DOHH2 (cell line): ENCODE measurements at regions not wholly inside any gene's neighbourhood (a gene's known extent, or its start where the extent isn't known, plus 50 kb on each side); places are given as distances from the start of the nearest gene placed in this dataset.

Source experiments
- H3F3A ChIP-seq: fragments of 200-600 bp; sonication (generic), shearing (Covaris generic); 2 replicates; pipeline ENCODE4 v1.6.0; 2016; ENCODE audit warnings: antibody characterized with exemption, mild to moderate bottlenecking; ENCODE audit not compliant: control insufficient read depth, insufficient read depth
- H3K27ac ChIP-seq: fragments of 200-600 bp; sonication (generic); 2 replicates; pipeline ENCODE4 v1.5.1; 2014; ENCODE audit warnings: low read depth, mild to moderate bottlenecking, low read length, moderate library complexity
- H3K27me3 ChIP-seq: fragments of 200-600 bp; sonication (generic); 2 replicates; pipeline ENCODE4 v1.6.1; 2014; ENCODE audit warnings: mild to moderate bottlenecking, low read length, mixed read lengths; ENCODE audit not compliant: control insufficient read depth
- H3K36me3 ChIP-seq: fragments of 200-600 bp; sonication (generic); 2 replicates; pipeline ENCODE4 v1.6.1; 2014; ENCODE audit warnings: mild to moderate bottlenecking, low read length, moderate library complexity, mixed read lengths; ENCODE audit not compliant: control insufficient read depth
- H3K4me1 ChIP-seq: fragments of 200-600 bp; sonication (generic); 2 replicates; pipeline ENCODE4 v1.6.1; 2014; ENCODE audit warnings: mild to moderate bottlenecking, low read length, mixed read lengths; ENCODE audit not compliant: control insufficient read depth
- H3K4me2 ChIP-seq: fragments of 200-600 bp; sonication (generic); 2 replicates; pipeline ENCODE4 v1.6.0; 2014; ENCODE audit warnings: mild to moderate bottlenecking, low read length, moderate library complexity
- H3K4me3 ChIP-seq: fragments of 200-600 bp; sonication (generic); 2 replicates; pipeline ENCODE4 v1.5.1; 2014; ENCODE audit warnings: mild to moderate bottlenecking, low read length, mixed read lengths
- H3K79me2 ChIP-seq: fragments of 200-600 bp; sonication (generic); 2 replicates; pipeline ENCODE4 v1.6.1; 2014; ENCODE audit warnings: mild to moderate bottlenecking, low read length, mixed read lengths; ENCODE audit not compliant: control insufficient read depth
- H3K9me2 ChIP-seq: fragments of 200-600 bp; sonication (generic); replicated peaks from 2 replicates; pipeline ENCODE4 v1.6.1; 2014; ENCODE audit warnings: mild to moderate bottlenecking, low read length, mixed read lengths; ENCODE audit not compliant: control insufficient read depth
- H3K9me3 ChIP-seq: fragments of 200-600 bp; sonication (generic); 2 replicates; pipeline ENCODE4 v1.6.1; 2014; ENCODE audit warnings: antibody characterized with exemption, low read length, mixed read lengths; ENCODE audit not compliant: control insufficient read depth, insufficient read depth
- H4K20me1 ChIP-seq: fragments of 200-600 bp; sonication (generic); 2 replicates; pipeline ENCODE4 v1.6.0; 2014; ENCODE audit warnings: low read depth, mild to moderate bottlenecking, antibody characterized with exemption, low read length, moderate library complexity; ENCODE audit not compliant: control insufficient read depth, insufficient read depth
- CTCF ChIP-seq: fragments of 200-600 bp; sonication (generic); IDR thresholded peaks from one replicate; pipeline ENCODE4 v1.5.1; 2014; ENCODE audit warnings: antibody characterized with exemption, mild to moderate bottlenecking, low read depth, low read length; ENCODE audit not compliant: poor library complexity, severe bottlenecking
- EZH2phosphoT487 ChIP-seq: fragments of 200-600 bp; sonication (generic); IDR thresholded peaks from 2 replicates; pipeline ENCODE4 v1.6.1; 2017; ENCODE audit warnings: borderline replicate concordance, mild to moderate bottlenecking, antibody characterized with exemption, low read length, moderate library complexity, mixed read lengths

- TF ChIP-seq CTCF (no peak), EZH2phosphoT487 (no peak)
- H4K20me1 ChIP-seq = no peaks in the 10 kb centered on the region
- H3K27me3 ChIP-seq = no peaks in the 10 kb centered on the region
- H3K9me2 ChIP-seq = no peaks in the 10 kb centered on the region
- H3K9me3 ChIP-seq = no peaks in the 10 kb centered on the region; the same call in 1 of the 2 replicates
- no peak overlapping the region for H3K4me2 ChIP-seq
- no peaks in the 10 kb centered on the region for H3F3A ChIP-seq
- H3K36me3 ChIP-seq = no peaks in the 10 kb centered on the region
- no peak overlapping the region for H3K27ac ChIP-seq
- no peaks in the 10 kb centered on the region for H3K79me2 ChIP-seq
- H3K4me1 ChIP-seq = no peaks in the 10 kb centered on the region
- H3K4me3 ChIP-seq = no peak overlapping the region
Observed at GRCh38 chr1:58136387-58136786, 410.1 kb downstream of the OMA1 start.

- Histone ChIP-seq H4K20me1 (no peaks in the 10 kb centered on the region), H3K4me1 (no peaks in the 10 kb centered on the region), H3F3A (no peaks in the 10 kb centered on the region), H3K79me2 (no peaks in the 10 kb centered on the region), H3K27me3 (no peaks in the 10 kb centered on the region), H3K9me3 (no peaks in the 10 kb centered on the region; the same call in 1 of the 2 replicates), H3K36me3 (no peaks in the 10 kb centered on the region), H3K4me2 (no peak overlapping the region), H3K4me3 (no peak overlapping the region), H3K9me2 (no peaks in the 10 kb centered on the region), H3K27ac (no peak overlapping the region)
- TF ChIP-seq CTCF = no peak
- TF ChIP-seq EZH2phosphoT487 = no peak
Observed at GRCh38 chr1:58135821-58136321, 410.7 kb downstream of the OMA1 start.

- Histone ChIP-seq H3K27me3 (no peaks in the 10 kb centered on the region), H3K79me2 (no peaks in the 10 kb centered on the region), H3F3A (no peaks in the 10 kb centered on the region), H3K36me3 (no peaks in the 10 kb centered on the region), H3K4me2 (no peak overlapping the region), H3K4me1 (no peaks in the 10 kb centered on the region), H3K27ac (no peak overlapping the region), H4K20me1 (no peaks in the 10 kb centered on the region), H3K4me3 (no peak overlapping the region), H3K9me3 (no peaks in the 10 kb centered on the region; the same call in 1 of the 2 replicates), H3K9me2 (no peaks in the 10 kb centered on the region)
- TF ChIP-seq CTCF = no peak
- no peak for TF ChIP-seq EZH2phosphoT487
Observed at GRCh38 chr1:58133562-58133961, 413.0 kb downstream of the OMA1 start.

GRCh38 chr1:58123051-58123450 is 423.5 kb downstream of the OMA1 start:
- H3F3A ChIP-seq = no peaks in the 10 kb centered on the region
- H3K79me2 ChIP-seq = no peaks in the 10 kb centered on the region
- H3K36me3 ChIP-seq = no peaks in the 10 kb centered on the region
- no peaks in the 10 kb centered on the region for H4K20me1 ChIP-seq
- no peaks in the 10 kb centered on the region for H3K4me1 ChIP-seq
- H3K4me3 ChIP-seq = no peak overlapping the region
- H3K27me3 ChIP-seq = no peaks in the 10 kb centered on the region
- H3K9me3 ChIP-seq = no peaks in the 10 kb centered on the region
- TF ChIP-seq CTCF (no peak), EZH2phosphoT487 (no peak)
- H3K4me2 ChIP-seq = no peak overlapping the region
- H3K9me2 ChIP-seq = no peaks in the 10 kb centered on the region
- H3K27ac ChIP-seq = no peak overlapping the region
